NB4 (cell line): ENCODE measurements at regions not wholly inside any gene's neighbourhood (a gene's known extent, or its start where the extent isn't known, plus 50 kb on each side); places are given as distances from the start of the nearest gene placed in this dataset.

Experiments used
- POLR2A ChIP-seq: IDR thresholded peaks from 2 replicates; pipeline ENCODE4 v1.6.1; 2011; ENCODE audit warnings: mild to moderate bottlenecking; ENCODE audit not compliant: insufficient read length; ENCODE audit errors: extremely low read depth
- TF ChIP-seq, protein P1 (sequence below): IDR thresholded peaks from 2 replicates; pipeline ENCODE4 v1.6.1; 2011; ENCODE audit warnings: low read depth, low read length

DNA sequence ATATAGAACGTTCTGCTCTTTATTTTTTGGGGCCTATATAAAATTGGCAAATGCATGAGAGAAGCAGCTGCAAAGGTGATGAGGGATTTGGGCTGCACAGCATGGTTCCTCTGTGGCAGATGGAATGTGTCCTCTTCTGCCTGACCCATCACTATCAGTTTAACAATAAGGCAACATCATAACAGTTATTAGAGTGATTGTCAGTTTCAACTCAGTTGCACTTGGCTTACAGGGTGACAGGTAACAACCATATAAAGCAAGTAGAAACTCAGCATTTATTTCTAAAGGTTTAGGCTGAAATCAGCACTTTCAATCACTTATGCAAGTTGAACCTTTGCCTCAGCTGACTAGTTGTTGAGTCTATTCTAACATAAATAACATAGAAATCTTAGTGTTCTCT lies 935.4 kb upstream of the CHORDC1 start:
- TF ChIP-seq, protein P1, sequence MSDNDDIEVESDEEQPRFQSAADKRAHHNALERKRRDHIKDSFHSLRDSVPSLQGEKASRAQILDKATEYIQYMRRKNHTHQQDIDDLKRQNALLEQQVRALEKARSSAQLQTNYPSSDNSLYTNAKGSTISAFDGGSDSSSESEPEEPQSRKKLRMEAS: no peak
- no peak for TF ChIP-seq POLR2A
